HFFc6 (cell line): ENCODE measurements at regions not wholly inside any gene's neighbourhood (a gene's known extent, or its start where the extent isn't known, plus 50 kb on each side); places are given as distances from the start of the nearest gene placed in this dataset.

ENCODE experiments used
- DNase-seq: peaks from one replicate; pipeline ENCODE4 v3.0.0-alpha.2; 2018
- H3K27ac Mint-ChIP-seq: 2 replicates; pipeline ENCODE4 v1.8.0; 2020; ENCODE audit warnings: mild to moderate bottlenecking, mixed read lengths
- H3K27me3 Mint-ChIP-seq: 2 replicates; pipeline ENCODE4 v1.8.0; 2021; ENCODE audit warnings: mild to moderate bottlenecking, moderate library complexity, mixed read lengths; ENCODE audit not compliant: insufficient read depth
- H3K36me3 Mint-ChIP-seq: 2 replicates; pipeline ENCODE4 v1.8.0; 2021; ENCODE audit warnings: low read depth, mixed read lengths
- H3K4me1 Mint-ChIP-seq: 2 replicates; pipeline ENCODE4 v1.8.0; 2020; ENCODE audit warnings: low read depth, mixed read lengths
- H3K4me3 Mint-ChIP-seq: 2 replicates; pipeline ENCODE4 v1.8.0; 2020; ENCODE audit warnings: mild to moderate bottlenecking, moderate library complexity, mixed read lengths
- H3K9me3 Mint-ChIP-seq: 2 replicates; pipeline ENCODE4 v1.8.0; 2020; ENCODE audit warnings: mild to moderate bottlenecking, mixed read lengths
- TF ChIP-seq, protein P1 (sequence below): fragments of 200-600 bp; sonication (generic); IDR thresholded peaks from 2 replicates; pipeline ENCODE4 v1.5.0; 2021; ENCODE audit warnings: antibody characterized with exemption, mild to moderate bottlenecking

DNA sequence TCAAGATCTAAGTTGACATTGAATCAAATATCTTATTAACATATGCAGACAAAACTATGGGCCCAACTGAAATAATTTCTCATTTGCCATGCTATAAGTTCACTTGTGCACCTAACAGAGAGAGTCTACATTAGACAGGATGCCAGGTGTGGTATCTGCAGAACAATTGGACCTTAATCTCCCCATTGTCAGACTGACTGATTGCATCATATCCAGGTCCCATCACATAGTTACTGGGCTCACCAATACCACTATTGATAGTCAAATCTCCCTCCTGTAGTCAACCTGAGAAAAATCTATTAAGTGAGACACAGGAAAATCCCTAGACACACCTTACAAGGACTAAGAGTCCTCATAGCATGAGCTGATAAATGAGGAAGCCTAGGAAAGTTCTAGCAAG lies 156.0 kb upstream of the FRG1 start:
- Mint-ChIP-seq H3K27me3 (no peaks in the 10 kb centered on the region), H3K9me3 (peaks cover 37% of the 10 kb centered on the region), H3K4me3 (no peak overlapping the region), H3K4me1 (no peaks in the 10 kb centered on the region), H3K36me3 (no peaks in the 10 kb centered on the region), H3K27ac (no peak overlapping the region)
- TF ChIP-seq, protein P1, sequence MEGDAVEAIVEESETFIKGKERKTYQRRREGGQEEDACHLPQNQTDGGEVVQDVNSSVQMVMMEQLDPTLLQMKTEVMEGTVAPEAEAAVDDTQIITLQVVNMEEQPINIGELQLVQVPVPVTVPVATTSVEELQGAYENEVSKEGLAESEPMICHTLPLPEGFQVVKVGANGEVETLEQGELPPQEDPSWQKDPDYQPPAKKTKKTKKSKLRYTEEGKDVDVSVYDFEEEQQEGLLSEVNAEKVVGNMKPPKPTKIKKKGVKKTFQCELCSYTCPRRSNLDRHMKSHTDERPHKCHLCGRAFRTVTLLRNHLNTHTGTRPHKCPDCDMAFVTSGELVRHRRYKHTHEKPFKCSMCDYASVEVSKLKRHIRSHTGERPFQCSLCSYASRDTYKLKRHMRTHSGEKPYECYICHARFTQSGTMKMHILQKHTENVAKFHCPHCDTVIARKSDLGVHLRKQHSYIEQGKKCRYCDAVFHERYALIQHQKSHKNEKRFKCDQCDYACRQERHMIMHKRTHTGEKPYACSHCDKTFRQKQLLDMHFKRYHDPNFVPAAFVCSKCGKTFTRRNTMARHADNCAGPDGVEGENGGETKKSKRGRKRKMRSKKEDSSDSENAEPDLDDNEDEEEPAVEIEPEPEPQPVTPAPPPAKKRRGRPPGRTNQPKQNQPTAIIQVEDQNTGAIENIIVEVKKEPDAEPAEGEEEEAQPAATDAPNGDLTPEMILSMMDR: no peak
- DNase-seq: no peak

DNA sequence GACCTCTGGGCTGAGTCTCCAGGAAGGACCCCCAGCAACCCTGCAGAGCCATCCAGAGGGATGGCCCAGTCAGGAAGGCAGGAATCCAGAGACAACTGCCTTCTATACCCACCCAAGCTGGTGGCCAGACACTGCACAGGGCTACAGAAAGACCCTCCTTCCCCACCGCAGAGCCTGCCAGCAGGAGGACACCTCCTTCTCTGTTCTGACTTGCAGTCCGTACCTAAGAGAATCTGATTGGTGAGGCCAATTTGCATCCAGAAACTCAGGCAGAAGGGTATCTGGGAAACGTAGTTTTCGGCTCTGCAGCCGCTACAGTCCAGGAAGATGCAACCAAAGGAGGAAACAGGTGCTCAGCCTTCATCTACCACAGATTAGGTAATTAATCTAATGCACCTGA lies 155.4 kb upstream of the FRG1 start:
- H3K27ac Mint-ChIP-seq: no peak overlapping the region
- peaks cover 36% of the 10 kb centered on the region for H3K9me3 Mint-ChIP-seq
- no peaks in the 10 kb centered on the region for H3K4me1 Mint-ChIP-seq
- no peak overlapping the region for H3K4me3 Mint-ChIP-seq
- no peak for DNase-seq
- no peaks in the 10 kb centered on the region for H3K36me3 Mint-ChIP-seq
- H3K27me3 Mint-ChIP-seq: no peaks in the 10 kb centered on the region
- TF ChIP-seq, protein P1: no peak

DNA sequence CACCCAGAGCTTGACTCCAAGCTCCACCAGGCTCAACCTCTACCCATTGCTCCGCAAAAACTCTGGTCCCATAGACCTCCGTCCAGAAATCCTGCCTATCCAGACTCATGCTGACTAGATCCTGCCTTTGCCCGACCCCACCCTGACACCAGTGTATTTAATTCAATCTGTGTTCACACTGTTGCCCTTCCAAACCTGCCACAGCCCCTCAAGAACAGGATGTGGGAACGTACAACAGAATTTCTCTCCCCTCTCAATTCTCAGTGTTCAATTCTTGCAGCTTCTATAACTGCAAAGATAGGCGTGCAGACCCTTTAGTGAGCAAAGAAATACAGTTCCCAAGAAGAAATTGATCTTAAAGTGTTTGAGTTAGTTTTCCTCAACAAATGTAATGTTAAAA lies 154.2 kb upstream of the FRG1 start:
- no peak overlapping the region for H3K4me3 Mint-ChIP-seq
- H3K9me3 Mint-ChIP-seq: peaks cover 36% of the 10 kb centered on the region
- TF ChIP-seq, protein P1: no peak
- no peaks in the 10 kb centered on the region for H3K4me1 Mint-ChIP-seq
- H3K27ac Mint-ChIP-seq: no peak overlapping the region
- no peak for DNase-seq
- H3K27me3 Mint-ChIP-seq: peaks cover 3% of the 10 kb centered on the region; the same call in 1 of the 2 replicates
- H3K36me3 Mint-ChIP-seq: no peaks in the 10 kb centered on the region

DNA sequence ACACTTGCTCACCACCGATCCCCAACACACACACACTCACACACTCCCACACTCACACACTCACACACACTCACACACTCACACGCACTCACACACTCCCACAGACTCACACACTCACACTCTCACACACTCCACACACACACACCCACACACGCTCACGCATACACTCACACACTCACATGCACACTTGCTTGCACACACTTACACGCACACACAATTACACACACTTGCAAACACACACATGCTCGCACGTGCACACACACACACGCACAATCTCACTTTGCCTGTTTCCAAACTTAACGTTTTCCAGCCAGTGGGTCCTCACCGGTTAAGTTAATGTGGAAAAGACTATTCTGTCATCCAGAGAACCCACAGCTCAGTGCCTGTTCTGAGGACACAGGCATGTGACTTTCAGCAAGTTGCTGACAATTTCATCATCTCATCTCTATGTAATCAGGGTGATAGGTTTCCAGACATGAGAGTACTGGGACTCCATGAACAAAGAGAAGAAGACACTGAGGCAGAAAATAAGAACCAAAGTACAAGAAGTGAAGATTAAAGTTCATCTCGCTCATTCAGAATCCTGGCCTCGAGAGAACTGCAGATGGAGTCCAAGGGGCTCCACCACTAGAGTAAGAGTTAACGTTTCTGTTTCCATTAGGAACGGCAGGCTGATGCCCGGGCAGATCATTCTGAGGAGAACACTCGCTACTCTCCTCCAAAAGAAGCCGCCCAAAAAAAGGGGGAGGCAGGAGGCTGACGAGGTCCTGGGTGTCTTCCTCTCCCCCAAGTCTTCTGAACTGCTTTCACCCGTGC lies 153.2 kb upstream of the FRG1 start:
- TF ChIP-seq, protein P1: no peak
- no peaks in the 10 kb centered on the region for H3K4me1 Mint-ChIP-seq
- no peak for DNase-seq
- H3K27ac Mint-ChIP-seq: no peak overlapping the region
- no peak overlapping the region for H3K4me3 Mint-ChIP-seq
- H3K9me3 Mint-ChIP-seq: peaks cover 26% of the 10 kb centered on the region
- H3K27me3 Mint-ChIP-seq: peaks cover 5% of the 10 kb centered on the region; the same call in 1 of the 2 replicates
- no peaks in the 10 kb centered on the region for H3K36me3 Mint-ChIP-seq

DNA sequence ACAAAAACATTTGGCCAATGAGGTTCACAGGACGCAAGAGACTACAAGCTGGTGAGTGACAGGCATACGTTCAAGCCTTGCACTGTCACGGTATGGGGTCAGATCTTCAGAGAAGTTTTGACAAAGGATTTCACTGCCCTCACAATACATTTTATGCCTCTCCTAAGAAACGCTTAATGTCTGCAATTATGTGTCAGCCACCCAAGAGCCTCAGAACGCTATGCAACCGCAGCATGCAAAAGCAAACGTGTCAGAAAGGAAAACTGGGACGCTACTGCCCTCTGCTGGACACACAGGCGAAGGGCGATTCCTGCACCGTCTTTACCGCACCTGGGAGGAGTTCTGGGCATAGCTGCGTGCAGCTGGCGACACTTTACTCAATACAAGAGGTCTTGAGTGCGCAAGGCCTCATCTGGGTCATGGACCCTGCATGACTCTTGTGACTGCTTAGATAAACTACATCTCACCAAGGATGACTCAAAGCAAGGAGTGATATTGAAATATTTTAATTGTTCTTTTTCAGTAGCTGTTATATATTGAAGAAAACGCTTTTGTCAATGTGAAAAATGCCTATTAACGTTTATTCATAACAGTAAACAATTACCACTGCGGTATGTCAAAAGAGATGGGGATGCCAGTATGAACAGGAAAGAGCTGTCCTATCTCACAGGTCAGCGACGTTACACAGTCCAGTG lies 147.6 kb upstream of the FRG1 start:
- peaks cover 8% of the 10 kb centered on the region; the same call in 1 of the 2 replicates for H3K4me1 Mint-ChIP-seq
- H3K27ac Mint-ChIP-seq: no peak overlapping the region
- peak overlapping the region; percentile 66 for H3K4me3 Mint-ChIP-seq

More for the DNA sequence above, 147.6 kb upstream of the FRG1 start:
- Mint-ChIP-seq H3K27me3 (peaks cover 10% of the 10 kb centered on the region), H3K9me3 (no peaks in the 10 kb centered on the region), H3K36me3 (no peaks in the 10 kb centered on the region)
- peak; percentile 57 for DNase-seq
- TF ChIP-seq, protein P1: peak; percentile 95
